K562 (cell line): ENCODE measurements at regions not wholly inside any gene's neighbourhood (a gene's known extent, or its start where the extent isn't known, plus 50 kb on each side); places are given as distances from the start of the nearest gene placed in this dataset.

Experiments
- GTF2F1 ChIP-seq: IDR thresholded peaks from 2 replicates; pipeline ENCODE4 v1.6.1; 2011; ENCODE audit warnings: low read depth, low read length, improper control_type of control experiment
- JUNB ChIP-seq: fragments of 450-650 bp; formaldehyde crosslinking; conservative IDR thresholded peaks from 2 replicates; pipeline ENCODE4 v1.4.0; 2020; ENCODE audit warnings: mild to moderate bottlenecking
- NCOA2 ChIP-seq, 2 experiments: fragments of 450-650 bp; IDR thresholded peaks; 2 replicates each; pipeline ENCODE4 v1.6.1; 2018; ENCODE audit warnings: mild to moderate bottlenecking in 2 of 2, moderate library complexity in 1 of 2; ENCODE audit not compliant: partially characterized antibody in 2 of 2
- TAF7 ChIP-seq: fragments of 450-650 bp; IDR thresholded peaks from 2 replicates; pipeline ENCODE4 v1.6.1; 2016; ENCODE audit warnings: missing genetic modification characterization, missing compliant biosample characterization
- TEAD1 ChIP-seq, 2 experiments: fragments of 450-650 bp in 1 of 2; sonication (generic) in 1 of 2; formaldehyde crosslinking; IDR thresholded peaks; 2 replicates each; pipeline versions ENCODE4 v1.4.0 to v1.8.0; 2020 to 2022; ENCODE audit warnings: mild to moderate bottlenecking in 2 of 2, missing genetic modification reagents in 1 of 2
- TF ChIP-seq, protein P1 (sequence below), 2 experiments: fragments of 200-800 bp in 1 of 2; sonication (Bioruptor generic) in 1 of 2; sonication (generic) in 1 of 2; formaldehyde crosslinking in 1 of 2; IDR thresholded peaks in 1 of 2; conservative IDR thresholded peaks in 1 of 2; 2 replicates each; pipeline versions ENCODE4 v1.5.0 to v1.6.1; 2016 to 2020; ENCODE audit warnings: missing compliant biosample characterization in 1 of 2, missing genetic modification characterization in 1 of 2, missing genetic modification reagents in 1 of 2
- TF ChIP-seq, protein P2 (sequence below), 3 experiments: IDR thresholded peaks in 2 of 3; conservative IDR thresholded peaks in 1 of 3; 2 replicates each; pipeline ENCODE4 v1.5.1; 2011 to 2012; ENCODE audit warnings: low read length in 3 of 3, mild to moderate bottlenecking in 3 of 3, control low read depth in 2 of 3, improper control_type of control experiment in 1 of 3, inconsistent platforms in 1 of 3, low read depth in 1 of 3, mixed read lengths in 1 of 3, moderate library complexity in 1 of 3; ENCODE audit not compliant: insufficient read depth in 2 of 3
- TF ChIP-seq, protein P3 (sequence below): fragments of 450-650 bp; IDR thresholded peaks from 2 replicates; pipeline ENCODE4 v1.6.1; 2017; ENCODE audit warnings: mild to moderate bottlenecking, moderate library complexity
- TF ChIP-seq, protein P4 (sequence below), 2 experiments: fragments of 450-650 bp in 1 of 2; sonication (generic) in 1 of 2; formaldehyde crosslinking; conservative IDR thresholded peaks; 2 replicates each; pipeline versions ENCODE4 v1.4.0 to v1.8.1; 2020 to 2022; ENCODE audit warnings: mild to moderate bottlenecking in 1 of 2, missing genetic modification reagents in 1 of 2
- TF ChIP-seq, protein P5 (sequence below): fragments of 450-650 bp; IDR thresholded peaks from 2 replicates; pipeline ENCODE4 v1.6.1; 2016; ENCODE audit warnings: antibody characterized with exemption

DNA sequence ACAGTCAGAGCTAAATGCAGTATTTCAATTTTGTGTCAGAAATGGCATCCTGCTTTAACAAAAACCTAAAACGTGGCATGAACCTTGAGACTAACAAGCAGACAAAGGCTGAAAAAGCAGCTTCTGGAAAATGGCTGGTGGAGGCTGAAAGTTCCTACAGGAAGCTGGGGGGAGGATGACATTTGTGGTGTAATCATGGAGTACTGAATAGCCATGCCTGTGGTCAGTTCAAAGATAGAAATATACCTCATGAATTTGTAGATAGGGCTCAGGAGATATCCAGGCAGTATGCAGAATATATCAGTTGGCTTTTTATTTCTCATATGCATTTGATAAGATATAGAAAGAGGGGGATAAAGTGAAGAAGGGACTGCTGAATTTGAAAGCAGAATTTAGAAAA is 181.7 kb downstream of the UQCRFS1 start:
- TF ChIP-seq JUNB (CRISPR knock-in tag) (no peak), TAF7 (tag) (no peak), NCOA2 (IDR thresholded peaks at IDR 0.05; ENCODE audit: partially characterized antibody in 2 of 2) (no peak), TEAD1 (CRISPR knock-in tag; IDR thresholded peaks at IDR 0.05) (no peak), GTF2F1 (no peak)
- TF ChIP-seq, protein P1, sequence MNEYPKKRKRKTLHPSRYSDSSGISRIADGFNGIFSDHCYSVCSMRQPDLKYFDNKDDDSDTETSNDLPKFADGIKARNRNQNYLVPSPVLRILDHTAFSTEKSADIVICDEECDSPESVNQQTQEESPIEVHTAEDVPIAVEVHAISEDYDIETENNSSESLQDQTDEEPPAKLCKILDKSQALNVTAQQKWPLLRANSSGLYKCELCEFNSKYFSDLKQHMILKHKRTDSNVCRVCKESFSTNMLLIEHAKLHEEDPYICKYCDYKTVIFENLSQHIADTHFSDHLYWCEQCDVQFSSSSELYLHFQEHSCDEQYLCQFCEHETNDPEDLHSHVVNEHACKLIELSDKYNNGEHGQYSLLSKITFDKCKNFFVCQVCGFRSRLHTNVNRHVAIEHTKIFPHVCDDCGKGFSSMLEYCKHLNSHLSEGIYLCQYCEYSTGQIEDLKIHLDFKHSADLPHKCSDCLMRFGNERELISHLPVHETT (CRISPR knock-in tag; conservative IDR thresholded peaks at IDR 0.05 in 1 of 2, IDR thresholded peaks at IDR 0.05 in 1 of 2) = no peak
- TF ChIP-seq, protein P2, sequence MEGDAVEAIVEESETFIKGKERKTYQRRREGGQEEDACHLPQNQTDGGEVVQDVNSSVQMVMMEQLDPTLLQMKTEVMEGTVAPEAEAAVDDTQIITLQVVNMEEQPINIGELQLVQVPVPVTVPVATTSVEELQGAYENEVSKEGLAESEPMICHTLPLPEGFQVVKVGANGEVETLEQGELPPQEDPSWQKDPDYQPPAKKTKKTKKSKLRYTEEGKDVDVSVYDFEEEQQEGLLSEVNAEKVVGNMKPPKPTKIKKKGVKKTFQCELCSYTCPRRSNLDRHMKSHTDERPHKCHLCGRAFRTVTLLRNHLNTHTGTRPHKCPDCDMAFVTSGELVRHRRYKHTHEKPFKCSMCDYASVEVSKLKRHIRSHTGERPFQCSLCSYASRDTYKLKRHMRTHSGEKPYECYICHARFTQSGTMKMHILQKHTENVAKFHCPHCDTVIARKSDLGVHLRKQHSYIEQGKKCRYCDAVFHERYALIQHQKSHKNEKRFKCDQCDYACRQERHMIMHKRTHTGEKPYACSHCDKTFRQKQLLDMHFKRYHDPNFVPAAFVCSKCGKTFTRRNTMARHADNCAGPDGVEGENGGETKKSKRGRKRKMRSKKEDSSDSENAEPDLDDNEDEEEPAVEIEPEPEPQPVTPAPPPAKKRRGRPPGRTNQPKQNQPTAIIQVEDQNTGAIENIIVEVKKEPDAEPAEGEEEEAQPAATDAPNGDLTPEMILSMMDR (IDR thresholded peaks at IDR 0.05 in 2 of 3, conservative IDR thresholded peaks at IDR 0.05 in 1 of 3; ENCODE audit: insufficient read depth in 2 of 3, low read depth in 1 of 3, low read length in 3 of 3) = no peak
- TF ChIP-seq, protein P3, sequence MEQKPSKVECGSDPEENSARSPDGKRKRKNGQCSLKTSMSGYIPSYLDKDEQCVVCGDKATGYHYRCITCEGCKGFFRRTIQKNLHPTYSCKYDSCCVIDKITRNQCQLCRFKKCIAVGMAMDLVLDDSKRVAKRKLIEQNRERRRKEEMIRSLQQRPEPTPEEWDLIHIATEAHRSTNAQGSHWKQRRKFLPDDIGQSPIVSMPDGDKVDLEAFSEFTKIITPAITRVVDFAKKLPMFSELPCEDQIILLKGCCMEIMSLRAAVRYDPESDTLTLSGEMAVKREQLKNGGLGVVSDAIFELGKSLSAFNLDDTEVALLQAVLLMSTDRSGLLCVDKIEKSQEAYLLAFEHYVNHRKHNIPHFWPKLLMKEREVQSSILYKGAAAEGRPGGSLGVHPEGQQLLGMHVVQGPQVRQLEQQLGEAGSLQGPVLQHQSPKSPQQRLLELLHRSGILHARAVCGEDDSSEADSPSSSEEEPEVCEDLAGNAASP = no peak
- TF ChIP-seq, protein P4, sequence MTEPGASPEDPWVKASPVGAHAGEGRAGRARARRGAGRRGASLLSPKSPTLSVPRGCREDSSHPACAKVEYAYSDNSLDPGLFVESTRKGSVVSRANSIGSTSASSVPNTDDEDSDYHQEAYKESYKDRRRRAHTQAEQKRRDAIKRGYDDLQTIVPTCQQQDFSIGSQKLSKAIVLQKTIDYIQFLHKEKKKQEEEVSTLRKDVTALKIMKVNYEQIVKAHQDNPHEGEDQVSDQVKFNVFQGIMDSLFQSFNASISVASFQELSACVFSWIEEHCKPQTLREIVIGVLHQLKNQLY (CRISPR knock-in tag; conservative IDR thresholded peaks at IDR 0.05) = no peak
- TF ChIP-seq, protein P5, sequence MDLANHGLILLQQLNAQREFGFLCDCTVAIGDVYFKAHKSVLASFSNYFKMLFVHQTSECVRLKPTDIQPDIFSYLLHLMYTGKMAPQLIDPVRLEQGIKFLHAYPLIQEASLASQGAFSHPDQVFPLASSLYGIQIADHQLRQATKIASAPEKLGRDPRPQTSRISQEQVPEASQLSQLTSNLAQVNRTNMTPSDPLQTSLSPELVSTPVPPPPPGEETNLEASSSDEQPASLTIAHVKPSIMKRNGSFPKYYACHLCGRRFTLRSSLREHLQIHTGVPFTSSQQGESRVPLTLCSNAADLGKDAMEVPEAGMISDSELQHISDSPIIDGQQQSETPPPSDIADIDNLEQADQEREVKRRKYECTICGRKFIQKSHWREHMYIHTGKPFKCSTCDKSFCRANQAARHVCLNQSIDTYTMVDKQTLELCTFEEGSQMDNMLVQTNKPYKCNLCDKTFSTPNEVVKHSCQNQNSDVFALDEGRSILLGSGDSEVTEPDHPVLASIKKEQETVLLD = no peak
